Upper lobe of left lung (tissue), 6 donors: ENCODE measurements at regions not wholly inside any gene's neighbourhood (a gene's known extent, or its start where the extent isn't known, plus 50 kb on each side); places are given as distances from the start of the nearest gene placed in this dataset.
"Not testable (repeated sequence)": the region's sequence is repeated elsewhere in the genome, so short reads cannot be mapped to it uniquely, and the experiment has no call there.

Experiments used
- ATAC-seq, 2 donors: fragments of 200-7000 bp; cut with Tn5 transposase; one replicate each; pipeline ENCODE4 v1.9.1; 2022; ENCODE audit warnings: mild to moderate bottlenecking in 2 of 2, moderate library complexity in 2 of 2; ENCODE audit not compliant: low FRiP score in 2 of 2
- DNase-seq, 2 donors: peaks; one replicate each; pipeline ENCODE4 v3.0.0-alpha.2; 2019 to 2020
- H3K27ac ChIP-seq, 4 donors: fragments of 200-600 bp; sonication (generic); one replicate each; pipeline ENCODE4 v1.5.1; 2016 to 2019
- H3K27me3 ChIP-seq, 4 donors: fragments of 200-600 bp; sonication (generic); one replicate each; pipeline ENCODE4 v1.5.1; 2017 to 2019
- H3K36me3 ChIP-seq, 4 donors: fragments of 200-600 bp; sonication (generic); one replicate each; pipeline ENCODE4 v1.5.1; 2016 to 2019
- H3K4me1 ChIP-seq, 4 donors: fragments of 200-600 bp; sonication (generic); one replicate each; pipeline ENCODE4 v1.5.1; 2018 to 2019
- H3K4me3 ChIP-seq, 4 donors: fragments of 200-600 bp; sonication (generic); one replicate each; pipeline ENCODE4 v1.5.1; 2017 to 2019; ENCODE audit warnings: mild to moderate bottlenecking in 2 of 4, moderate library complexity in 1 of 4
- H3K9me3 ChIP-seq, 4 donors: fragments of 200-600 bp; sonication (generic); one replicate each; pipeline ENCODE4 v1.5.1; 2018 to 2019
- CTCF ChIP-seq, 6 experiments: fragments of 450-650 bp in 4 of 6; fragments of 200-600 bp in 2 of 6; sonication (generic) in 2 of 6; IDR thresholded peaks; one replicate each; pipeline ENCODE4 v1.5.1; 2016 to 2019; ENCODE audit warnings: antibody characterized with exemption in 6 of 6
- EP300 ChIP-seq, 4 donors: sonication (generic); formaldehyde crosslinking; IDR thresholded peaks; one replicate each; pipeline ENCODE4 v1.5.1; 2017; ENCODE audit warnings: antibody characterized with exemption in 4 of 4, control low read depth in 2 of 4
- POLR2A ChIP-seq, 4 donors: fragments of 450-650 bp; IDR thresholded peaks; one replicate each; pipeline ENCODE4 v1.5.1; 2016 to 2017; ENCODE audit warnings: antibody characterized with exemption in 4 of 4, mild to moderate bottlenecking in 2 of 4
- POLR2AphosphoS5 ChIP-seq, 2 donors: sonication (generic); formaldehyde crosslinking; IDR thresholded peaks; one replicate each; pipeline ENCODE4 v1.5.1; 2017; ENCODE audit warnings: antibody characterized with exemption in 2 of 2
- WGBS, 2 donors: methylation state at CpG; one replicate each; pipeline ENCODE4 v1.1.5; 2017 to 2018; 5-methylcytosine and 5-hydroxymethylcytosine counted together
- donor health status: DM: no; HTN: no; CAD: no; lungs with moderate emphysema.
- donor health status: DM: no; HTN: yes; CAD: no; lungs with severe emphysema.

GRCh38 chr18:59795882-59796281, 98.7 kb upstream of the CCBE1 start:
- ATAC-seq: no peak
- H3K36me3 ChIP-seq: no peaks in the 10 kb centered on the region
- 76 to 77% methylated on average over 5 of the region's 5 CpGs for WGBS, 2 donors
- H3K4me3 ChIP-seq: no peak overlapping the region
- no peak for TF ChIP-seq CTCF (IDR thresholded peaks at IDR 0.05)
- TF ChIP-seq POLR2AphosphoS5 (IDR thresholded peaks at IDR 0.05): no peak
- no peak for TF ChIP-seq POLR2A (IDR thresholded peaks at IDR 0.05)
- no peak for TF ChIP-seq EP300 (IDR thresholded peaks at IDR 0.05)
- H3K4me1 ChIP-seq: no peaks in the 10 kb centered on the region
- no peak for DNase-seq
- H3K9me3 ChIP-seq: no peaks in the 10 kb centered on the region
- no peak overlapping the region for H3K27ac ChIP-seq
- no peaks in the 10 kb centered on the region for H3K27me3 ChIP-seq

DNA sequence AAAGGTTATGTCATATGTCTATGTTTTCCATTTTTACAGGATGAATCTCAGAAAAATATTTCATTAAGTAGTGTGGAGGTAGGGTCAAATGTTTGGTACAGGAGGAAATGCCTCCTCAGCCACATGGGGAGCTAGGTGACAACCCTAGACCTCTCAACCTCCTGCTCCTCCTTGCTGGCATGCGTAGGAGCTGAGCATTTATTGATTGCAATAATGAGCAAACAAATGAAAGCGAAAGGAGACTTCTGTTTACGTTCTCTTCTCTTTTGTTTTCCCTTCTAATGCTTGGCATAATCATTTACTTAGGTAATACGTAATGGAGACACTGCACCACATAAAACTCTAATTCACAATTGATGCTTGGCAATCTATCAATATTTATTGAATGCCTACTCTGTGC, 95.1 kb upstream of the CCBE1 start:
- WGBS, 2 donors: 66 to 80% methylated on average over 4 of the region's 4 CpGs
- H3K9me3 ChIP-seq: no peaks in the 10 kb centered on the region
- H3K4me3 ChIP-seq: no peak overlapping the region
- no peak for DNase-seq
- no peaks in the 10 kb centered on the region for H3K4me1 ChIP-seq
- no peaks in the 10 kb centered on the region for H3K27me3 ChIP-seq
- no peak for ATAC-seq
- no peak overlapping the region for H3K27ac ChIP-seq
- H3K36me3 ChIP-seq: no peaks in the 10 kb centered on the region
- TF ChIP-seq EP300 (IDR thresholded peaks at IDR 0.05) (no peak), POLR2AphosphoS5 (IDR thresholded peaks at IDR 0.05) (no peak), POLR2A (IDR thresholded peaks at IDR 0.05) (no peak), CTCF (IDR thresholded peaks at IDR 0.05) (no peak)

DNA sequence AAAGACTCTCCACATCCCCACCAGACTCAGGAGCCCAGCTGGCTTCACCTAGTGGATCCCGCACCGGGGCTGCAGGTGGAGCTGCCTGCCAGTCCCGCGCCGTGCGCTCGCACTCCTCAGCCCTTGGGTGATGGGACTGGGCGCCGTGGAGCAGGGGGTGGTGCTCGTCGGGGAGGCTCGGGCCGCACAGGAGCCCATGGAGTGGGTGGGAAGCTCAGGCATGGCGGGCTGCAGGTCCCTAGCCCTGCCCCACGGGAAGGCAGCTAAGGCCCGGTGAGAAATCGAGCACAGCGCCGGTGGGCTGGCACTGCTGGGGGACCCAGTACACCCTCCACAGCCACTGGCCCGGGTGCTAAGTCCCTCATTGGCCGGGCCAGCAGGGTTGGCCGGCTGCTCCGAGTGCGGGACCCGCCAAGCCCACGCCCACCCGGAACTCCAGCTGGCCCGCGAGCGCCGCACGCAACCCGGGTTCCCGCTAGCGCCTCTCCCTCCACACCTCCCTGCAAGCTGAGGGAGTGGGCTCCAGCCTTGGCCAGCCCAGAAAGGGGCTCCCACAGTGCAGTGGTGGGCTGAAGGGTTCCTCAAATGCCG, 93.2 kb upstream of the CCBE1 start:
- not testable (repeated sequence) for H3K27ac ChIP-seq, H3K9me3 ChIP-seq, H3K36me3 ChIP-seq, H3K4me3 ChIP-seq, H3K27me3 ChIP-seq, ATAC-seq, H3K4me1 ChIP-seq
- DNase-seq: peak in 1 of 2 donors; percentile 76
- WGBS, 2 donors: 96% methylated on average over 5 to 36 of the region's 36 CpGs

DNA sequence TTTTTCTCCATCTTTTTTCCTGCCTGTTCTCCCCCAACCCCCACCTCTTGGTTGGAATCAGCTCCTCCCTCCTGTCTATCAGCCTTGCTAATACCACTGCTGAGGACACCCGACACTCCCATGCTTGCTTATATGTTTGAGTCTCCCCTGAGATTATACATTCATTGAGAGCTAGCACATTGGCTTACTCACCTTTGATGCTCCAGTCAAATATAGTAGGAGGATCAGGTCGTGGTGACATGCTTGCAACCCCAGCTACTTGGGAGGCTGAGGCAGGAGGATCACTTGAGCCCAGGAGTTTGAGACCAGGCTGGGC, 91.5 kb upstream of the CCBE1 start:
- H3K4me1 ChIP-seq: no peaks in the 10 kb centered on the region
- no peaks in the 10 kb centered on the region for H3K27me3 ChIP-seq
- no peak overlapping the region for H3K4me3 ChIP-seq
- H3K36me3 ChIP-seq: no peaks in the 10 kb centered on the region
- H3K9me3 ChIP-seq: no peaks in the 10 kb centered on the region
- no peak overlapping the region for H3K27ac ChIP-seq
- TF ChIP-seq POLR2A (IDR thresholded peaks at IDR 0.05) (no peak), POLR2AphosphoS5 (IDR thresholded peaks at IDR 0.05) (no peak), CTCF (IDR thresholded peaks at IDR 0.05) (no peak), EP300 (IDR thresholded peaks at IDR 0.05) (no peak)
- DNase-seq: no peak
- ATAC-seq: no peak
- 82 to 87% methylated on average over 2 of the region's 2 CpGs for WGBS, 2 donors

DNA sequence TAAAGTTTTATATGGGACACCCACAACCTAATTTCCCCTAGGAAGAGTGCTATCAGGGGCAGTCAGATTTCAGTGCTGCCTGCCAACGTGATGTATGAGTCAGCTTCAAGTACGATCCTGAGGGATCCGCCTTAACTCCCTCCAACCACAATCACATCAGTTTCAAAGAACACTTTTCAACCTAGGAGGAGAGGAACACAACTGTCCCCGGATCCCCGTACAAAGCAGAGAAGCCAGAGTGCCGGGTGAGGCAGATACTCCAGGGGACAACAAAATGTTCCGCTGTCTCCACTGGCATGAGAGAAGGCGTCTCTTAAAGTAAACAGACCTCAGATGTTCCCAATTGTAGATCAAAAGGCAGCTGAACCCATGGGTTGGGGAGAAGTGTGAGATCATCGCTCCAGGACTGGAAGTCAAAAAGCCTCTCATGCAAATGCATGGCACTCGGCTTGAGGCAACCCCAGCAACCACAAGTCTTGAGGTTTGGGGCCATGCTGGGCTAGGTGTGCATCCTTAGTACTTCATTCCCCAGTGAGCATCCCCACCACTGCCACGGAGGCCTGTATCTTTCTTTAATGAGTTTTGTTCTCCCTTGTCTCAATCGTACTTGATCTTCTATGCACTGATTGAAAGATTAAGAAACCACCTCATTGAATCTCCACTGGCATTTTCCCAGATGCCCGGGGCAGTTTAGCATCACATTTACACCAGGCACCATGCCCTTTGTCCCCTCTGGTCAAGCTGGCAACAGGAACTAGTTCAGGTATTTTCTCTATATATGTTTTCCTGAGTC, 91.0 kb upstream of the CCBE1 start:
- TF ChIP-seq CTCF (IDR thresholded peaks at IDR 0.05): no peak
- no peak for TF ChIP-seq POLR2AphosphoS5 (IDR thresholded peaks at IDR 0.05)
- TF ChIP-seq POLR2A (IDR thresholded peaks at IDR 0.05): no peak
- TF ChIP-seq EP300 (IDR thresholded peaks at IDR 0.05): no peak
- no peak overlapping the region for H3K27ac ChIP-seq
- no peaks in the 10 kb centered on the region for H3K27me3 ChIP-seq
- no peak overlapping the region for H3K4me3 ChIP-seq
- WGBS, 2 donors: 50 to 53% methylated on average over 13 of the region's 13 CpGs
- no peaks in the 10 kb centered on the region for H3K36me3 ChIP-seq
- no peak for DNase-seq
- H3K9me3 ChIP-seq: no peaks in the 10 kb centered on the region
- no peaks in the 10 kb centered on the region for H3K4me1 ChIP-seq
- ATAC-seq: peak in 1 of 2 donors; percentile 72
